IPS-11a (cell line): ENCODE measurements at regions not wholly inside any gene's neighbourhood (a gene's known extent, or its start where the extent isn't known, plus 50 kb on each side); places are given as distances from the start of the nearest gene placed in this dataset.
A peak's percentile ranks its signal among the peaks of the same experiment; 100 is the strongest.
"Not testable (repeated sequence)": the region's sequence is repeated elsewhere in the genome, so short reads cannot be mapped to it uniquely, and the experiment has no call there.

Source experiments
- H3K4me3 ChIP-seq: one replicate; pipeline ENCODE4 v1.5.1; 2013; ENCODE audit warnings: low read depth, low read length, control low read depth

- H3K4me3 ChIP-seq: not testable (repeated sequence)
These were observed 70.2 kb downstream of the ZNF726 start for GRCh38 chr19:23984911-23985310.

GRCh38 chr19:23986623-23987022, 71.9 kb downstream of the ZNF726 start:
- no peak overlapping the region for H3K4me3 ChIP-seq

GRCh38 chr19:23991170-23991569, 76.5 kb downstream of the ZNF726 start:
- no peak overlapping the region for H3K4me3 ChIP-seq

GRCh38 chr19:23992348-23992747, 77.7 kb downstream of the ZNF726 start:
- no peak overlapping the region for H3K4me3 ChIP-seq

- H3K4me3 ChIP-seq: no peak overlapping the region
These were observed 78.8 kb downstream of the ZNF726 start for GRCh38 chr19:23993440-23993839.

GRCh38 chr19:23996549-23996948, 81.9 kb downstream of the ZNF726 start:
- no peak overlapping the region for H3K4me3 ChIP-seq

GRCh38 chr19:23998568-23998967, 83.9 kb downstream of the ZNF726 start:
- H3K4me3 ChIP-seq: no peak overlapping the region

GRCh38 chr19:23999821-24000610, 85.3 kb downstream of the ZNF726 start:
- H3K4me3 ChIP-seq: no peak overlapping the region

GRCh38 chr19:24000656-24001055, 86.0 kb downstream of the ZNF726 start:
- H3K4me3 ChIP-seq: no peak overlapping the region

GRCh38 chr19:24002256-24002945, 84.6 kb upstream of the ZNF254 start:
- no peak overlapping the region for H3K4me3 ChIP-seq

- H3K4me3 ChIP-seq: no peak overlapping the region
These were observed 83.5 kb upstream of the ZNF254 start for GRCh38 chr19:24003537-24003936.

GRCh38 chr19:24004166-24004565, 82.8 kb upstream of the ZNF254 start:
- H3K4me3 ChIP-seq: no peak overlapping the region

- H3K4me3 ChIP-seq: no peak overlapping the region
These were observed 56.9 kb upstream of the ZNF254 start for GRCh38 chr19:24029941-24030636.

GRCh38 chr19:24032651-24033050, 54.3 kb upstream of the ZNF254 start:
- no peak overlapping the region for H3K4me3 ChIP-seq

GRCh38 chr19:24033301-24033962, 53.6 kb upstream of the ZNF254 start:
- peak overlapping the region; percentile 92 for H3K4me3 ChIP-seq

GRCh38 chr19:24033963-24034342, 53.0 kb upstream of the ZNF254 start:
- peak overlapping the region; percentile 92 for H3K4me3 ChIP-seq

- H3K4me3 ChIP-seq: not testable (repeated sequence)
These were observed 51.6 kb upstream of the ZNF254 start for GRCh38 chr19:24035261-24035880.
